ENCODE measurements at regions not wholly inside any gene's neighbourhood (a gene's known extent, or its start where the extent isn't known, plus 50 kb on each side); places are given as distances from the start of the nearest gene placed in this dataset.

- Mint-ChIP-seq H3K4me1 (ENCODE audit: low read depth, unreplicated experiment) (no peaks in the 10 kb centered on the region), H3K4me3 (ENCODE audit: low read depth, unreplicated experiment) (no peak overlapping the region), H3K9me3 (ENCODE audit: low read depth, unreplicated experiment) (no peaks in the 10 kb centered on the region), H3K36me3 (ENCODE audit: insufficient read depth, unreplicated experiment) (no peaks in the 10 kb centered on the region), H3K27ac (ENCODE audit: unreplicated experiment) (no peak overlapping the region), H3K27me3 (ENCODE audit: unreplicated experiment) (peaks cover 86% of the 10 kb centered on the region)
- intact Hi-C loops (cut with micrococcal nuclease; ENCODE audit: unreplicated experiment): no loop called here
- TF ChIP-seq CTCF (IDR thresholded peaks at IDR 0.05; ENCODE audit: unreplicated experiment): no peak
- no TSS peak for BruUV-seq (replicated peaks)
- CTCF ChIA-PET: no interaction called here
- DNase-seq: no peak
Observed at GRCh38 chr2:204046145-204046544, 109.6 kb downstream of the ICOS start.

DNA sequence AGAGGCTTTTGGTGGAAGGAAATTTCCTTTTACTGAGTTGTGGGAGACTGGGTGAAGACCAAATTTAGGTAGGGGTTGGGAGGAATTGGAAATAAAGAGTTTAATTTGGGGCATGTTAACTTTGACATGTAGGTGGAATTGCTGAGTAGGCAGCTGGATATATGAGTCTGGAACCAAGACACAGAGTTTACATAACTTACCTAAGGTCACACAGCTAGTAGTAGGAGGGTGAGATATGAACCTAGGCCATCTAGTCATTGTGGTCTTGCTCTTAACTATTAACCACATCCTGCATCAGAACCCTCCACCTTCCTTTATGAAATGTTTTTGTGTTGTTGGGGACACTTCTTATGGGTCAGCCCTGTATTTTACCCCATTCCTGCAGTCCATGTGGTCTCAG is 113.1 kb downstream of the ICOS start:
- no TSS peak for BruUV-seq (replicated peaks)
- Mint-ChIP-seq H3K27ac (ENCODE audit: unreplicated experiment) (no peak overlapping the region), H3K4me3 (ENCODE audit: low read depth, unreplicated experiment) (no peak overlapping the region), H3K9me3 (ENCODE audit: low read depth, unreplicated experiment) (no peaks in the 10 kb centered on the region), H3K4me1 (ENCODE audit: low read depth, unreplicated experiment) (no peaks in the 10 kb centered on the region), H3K27me3 (ENCODE audit: unreplicated experiment) (peaks cover 89% of the 10 kb centered on the region), H3K36me3 (ENCODE audit: insufficient read depth, unreplicated experiment) (no peaks in the 10 kb centered on the region)
- CTCF ChIA-PET: no interaction called here
- intact Hi-C loops (cut with micrococcal nuclease; ENCODE audit: unreplicated experiment): loop anchor here (5.0 kb wide), 1 partner anchor 122 kb away; no protein-coding TSS in a partner anchor
- no peak for DNase-seq
- TF ChIP-seq CTCF (IDR thresholded peaks at IDR 0.05; ENCODE audit: unreplicated experiment): no peak

GRCh38 chr2:204050681-204051080 is 114.1 kb downstream of the ICOS start:
- Mint-ChIP-seq H3K4me3 (ENCODE audit: low read depth, unreplicated experiment) (no peak overlapping the region), H3K27ac (ENCODE audit: unreplicated experiment) (no peak overlapping the region), H3K9me3 (ENCODE audit: low read depth, unreplicated experiment) (no peaks in the 10 kb centered on the region), H3K27me3 (ENCODE audit: unreplicated experiment) (peaks cover 86% of the 10 kb centered on the region), H3K4me1 (ENCODE audit: low read depth, unreplicated experiment) (no peaks in the 10 kb centered on the region), H3K36me3 (ENCODE audit: insufficient read depth, unreplicated experiment) (no peaks in the 10 kb centered on the region)
- no peak for DNase-seq
- BruUV-seq (replicated peaks): no TSS peak
- no peak for TF ChIP-seq CTCF (IDR thresholded peaks at IDR 0.05; ENCODE audit: unreplicated experiment)
- CTCF ChIA-PET: no interaction called here
- intact Hi-C loops (cut with micrococcal nuclease; ENCODE audit: unreplicated experiment): loop anchor here (5.0 kb wide), 1 partner anchor 123 kb away; no protein-coding TSS in a partner anchor

GRCh38 chr2:204051476-204051875 is 114.9 kb downstream of the ICOS start:
- no peak for DNase-seq
- no peak for TF ChIP-seq CTCF (IDR thresholded peaks at IDR 0.05; ENCODE audit: unreplicated experiment)
- no peak overlapping the region for H3K27ac Mint-ChIP-seq (ENCODE audit: unreplicated experiment)
- BruUV-seq (replicated peaks): no TSS peak
- CTCF ChIA-PET: interaction anchor here (1.1 kb wide), 1 partner anchor 39 kb away, joined by 3 read pairs; no protein-coding TSS in a partner anchor
- H3K4me3 Mint-ChIP-seq (ENCODE audit: low read depth, unreplicated experiment): no peak overlapping the region
- no peaks in the 10 kb centered on the region for H3K4me1 Mint-ChIP-seq (ENCODE audit: low read depth, unreplicated experiment)
- intact Hi-C loops (cut with micrococcal nuclease; ENCODE audit: unreplicated experiment): loop anchor here (5.0 kb wide), 1 partner anchor 124 kb away; no protein-coding TSS in a partner anchor
- H3K36me3 Mint-ChIP-seq (ENCODE audit: insufficient read depth, unreplicated experiment): no peaks in the 10 kb centered on the region
- H3K9me3 Mint-ChIP-seq (ENCODE audit: low read depth, unreplicated experiment): no peaks in the 10 kb centered on the region
- peaks cover 83% of the 10 kb centered on the region for H3K27me3 Mint-ChIP-seq (ENCODE audit: unreplicated experiment)
